ENCODE measurements at regions not wholly inside any gene's neighbourhood (a gene's known extent, or its start where the extent isn't known, plus 50 kb on each side); places are given as distances from the start of the nearest gene placed in this dataset.

GRCh38 chr6:4560221-4561077, 215.8 kb upstream of the CDYL start:
- Histone ChIP-seq H3K9ac (ENCODE audit: low read length in 2 of 2) (no peak overlapping the region), H3K9me3 (ENCODE audit: control insufficient read depth in 2 of 2, low read length in 2 of 2) (no peaks in the 10 kb centered on the region), H3K27ac (ENCODE audit: low read length) (no peak overlapping the region), H3K4me3 (ENCODE audit: low read length in 2 of 2) (no peak overlapping the region), H3K27me3 (ENCODE audit: control insufficient read depth in 1 of 2, insufficient read depth in 2 of 2, low read length in 2 of 2) (no peaks in the 10 kb centered on the region), H3K4me1 (ENCODE audit: control insufficient read depth, insufficient read depth, low read length) (peaks cover 9% of the 10 kb centered on the region), H3K36me3 (ENCODE audit: control insufficient read depth in 2 of 2, insufficient read depth in 2 of 2, low read length in 2 of 2) (no peaks in the 10 kb centered on the region)

GRCh38 chr6:4559281-4559875, 216.8 kb upstream of the CDYL start:
- no peaks in the 10 kb centered on the region for H3K27me3 ChIP-seq (ENCODE audit: control insufficient read depth in 1 of 2, insufficient read depth in 2 of 2, low read length in 2 of 2)
- no peaks in the 10 kb centered on the region for H3K36me3 ChIP-seq (ENCODE audit: control insufficient read depth in 2 of 2, insufficient read depth in 2 of 2, low read length in 2 of 2)
- no peaks in the 10 kb centered on the region for H3K9me3 ChIP-seq (ENCODE audit: control insufficient read depth in 2 of 2, low read length in 2 of 2)

GRCh38 chr6:4554645-4555044, 221.6 kb upstream of the CDYL start:
- Histone ChIP-seq H3K36me3 (ENCODE audit: control insufficient read depth in 2 of 2, insufficient read depth in 2 of 2, low read length in 2 of 2) (no peaks in the 10 kb centered on the region), H3K27ac (ENCODE audit: low read length) (no peak overlapping the region), H3K27me3 (ENCODE audit: control insufficient read depth in 1 of 2, insufficient read depth in 2 of 2, low read length in 2 of 2) (peaks cover 0 to 2% of the 10 kb centered on the region in 2 donors), H3K4me1 (ENCODE audit: control insufficient read depth, insufficient read depth, low read length) (no peaks in the 10 kb centered on the region), H3K4me3 (ENCODE audit: low read length in 2 of 2) (no peak overlapping the region), H3K9ac (ENCODE audit: low read length in 2 of 2) (no peak overlapping the region), H3K9me3 (ENCODE audit: control insufficient read depth in 2 of 2, low read length in 2 of 2) (no peaks in the 10 kb centered on the region)

More at GRCh38 chr6:4559281-4559875, 216.8 kb upstream of the CDYL start:
- Histone ChIP-seq H3K4me1 (ENCODE audit: control insufficient read depth, insufficient read depth, low read length) (no peaks in the 10 kb centered on the region), H3K9ac (ENCODE audit: low read length in 2 of 2) (no peak overlapping the region), H3K4me3 (ENCODE audit: low read length in 2 of 2) (no peak overlapping the region), H3K27ac (ENCODE audit: low read length) (no peak overlapping the region)

GRCh38 chr6:4553387-4553786, 222.8 kb upstream of the CDYL start:
- no peaks in the 10 kb centered on the region for H3K4me1 ChIP-seq (ENCODE audit: control insufficient read depth, insufficient read depth, low read length)
- no peaks in the 10 kb centered on the region for H3K36me3 ChIP-seq (ENCODE audit: control insufficient read depth in 2 of 2, insufficient read depth in 2 of 2, low read length in 2 of 2)
- H3K9ac ChIP-seq (ENCODE audit: low read length in 2 of 2): no peak overlapping the region
- peaks cover 0 to 2% of the 10 kb centered on the region in 2 donors for H3K27me3 ChIP-seq (ENCODE audit: control insufficient read depth in 1 of 2, insufficient read depth in 2 of 2, low read length in 2 of 2)
- no peak overlapping the region for H3K4me3 ChIP-seq (ENCODE audit: low read length in 2 of 2)
- no peak overlapping the region for H3K27ac ChIP-seq (ENCODE audit: low read length)
- no peaks in the 10 kb centered on the region for H3K9me3 ChIP-seq (ENCODE audit: control insufficient read depth in 2 of 2, low read length in 2 of 2)

- Histone ChIP-seq H3K4me1 (ENCODE audit: control insufficient read depth, insufficient read depth, low read length) (no peaks in the 10 kb centered on the region), H3K9ac (ENCODE audit: low read length in 2 of 2) (no peak overlapping the region), H3K9me3 (ENCODE audit: control insufficient read depth in 2 of 2, low read length in 2 of 2) (no peaks in the 10 kb centered on the region), H3K27me3 (ENCODE audit: control insufficient read depth in 1 of 2, insufficient read depth in 2 of 2, low read length in 2 of 2) (peaks cover 0 to 2% of the 10 kb centered on the region in 2 donors), H3K4me3 (ENCODE audit: low read length in 2 of 2) (no peak overlapping the region), H3K36me3 (ENCODE audit: control insufficient read depth in 2 of 2, insufficient read depth in 2 of 2, low read length in 2 of 2) (no peaks in the 10 kb centered on the region), H3K27ac (ENCODE audit: low read length) (no peak overlapping the region)
These were observed 226.0 kb upstream of the CDYL start for GRCh38 chr6:4550227-4550597.

- H3K36me3 ChIP-seq (ENCODE audit: control insufficient read depth in 2 of 2, insufficient read depth in 2 of 2, low read length in 2 of 2): no peaks in the 10 kb centered on the region
- no peaks in the 10 kb centered on the region for H3K4me1 ChIP-seq (ENCODE audit: control insufficient read depth, insufficient read depth, low read length)
- no peak overlapping the region for H3K9ac ChIP-seq (ENCODE audit: low read length in 2 of 2)
- no peak overlapping the region for H3K4me3 ChIP-seq (ENCODE audit: low read length in 2 of 2)
- no peak overlapping the region for H3K27ac ChIP-seq (ENCODE audit: low read length)
- peaks cover 0 to 2% of the 10 kb centered on the region in 2 donors for H3K27me3 ChIP-seq (ENCODE audit: control insufficient read depth in 1 of 2, insufficient read depth in 2 of 2, low read length in 2 of 2)
- no peaks in the 10 kb centered on the region for H3K9me3 ChIP-seq (ENCODE audit: control insufficient read depth in 2 of 2, low read length in 2 of 2)
These were observed 226.5 kb upstream of the CDYL start for GRCh38 chr6:4549556-4550226.

GRCh38 chr6:4545893-4546292, 230.3 kb upstream of the CDYL start:
- no peaks in the 10 kb centered on the region for H3K9me3 ChIP-seq (ENCODE audit: control insufficient read depth in 2 of 2, low read length in 2 of 2)
- H3K36me3 ChIP-seq (ENCODE audit: control insufficient read depth in 2 of 2, insufficient read depth in 2 of 2, low read length in 2 of 2): no peaks in the 10 kb centered on the region
- no peak overlapping the region for H3K9ac ChIP-seq (ENCODE audit: low read length in 2 of 2)
- no peaks in the 10 kb centered on the region for H3K27me3 ChIP-seq (ENCODE audit: control insufficient read depth in 1 of 2, insufficient read depth in 2 of 2, low read length in 2 of 2)
- H3K4me1 ChIP-seq (ENCODE audit: control insufficient read depth, insufficient read depth, low read length): no peaks in the 10 kb centered on the region
- H3K4me3 ChIP-seq (ENCODE audit: low read length in 2 of 2): no peak overlapping the region
- H3K27ac ChIP-seq (ENCODE audit: low read length): no peak overlapping the region

GRCh38 chr6:4543596-4543995, 232.6 kb upstream of the CDYL start:
- Histone ChIP-seq H3K4me3 (ENCODE audit: low read length in 2 of 2) (no peak overlapping the region), H3K36me3 (ENCODE audit: control insufficient read depth in 2 of 2, insufficient read depth in 2 of 2, low read length in 2 of 2) (no peaks in the 10 kb centered on the region), H3K9ac (ENCODE audit: low read length in 2 of 2) (no peak overlapping the region), H3K27me3 (ENCODE audit: control insufficient read depth in 1 of 2, insufficient read depth in 2 of 2, low read length in 2 of 2) (no peaks in the 10 kb centered on the region), H3K9me3 (ENCODE audit: control insufficient read depth in 2 of 2, low read length in 2 of 2) (no peaks in the 10 kb centered on the region), H3K27ac (ENCODE audit: low read length) (no peak overlapping the region), H3K4me1 (ENCODE audit: control insufficient read depth, insufficient read depth, low read length) (no peaks in the 10 kb centered on the region)

- H3K9ac ChIP-seq (ENCODE audit: low read length in 2 of 2): no peak overlapping the region
These were observed 242.6 kb upstream of the CDYL start for GRCh38 chr6:4533576-4533975.

GRCh38 chr6:4531406-4531805, 244.8 kb upstream of the CDYL start:
- no peaks in the 10 kb centered on the region for H3K27me3 ChIP-seq (ENCODE audit: control insufficient read depth in 1 of 2, insufficient read depth in 2 of 2, low read length in 2 of 2)
- no peak overlapping the region for H3K27ac ChIP-seq (ENCODE audit: low read length)
- H3K9ac ChIP-seq (ENCODE audit: low read length in 2 of 2): no peak overlapping the region
- no peak overlapping the region for H3K4me3 ChIP-seq (ENCODE audit: low read length in 2 of 2)
- H3K9me3 ChIP-seq (ENCODE audit: control insufficient read depth in 2 of 2, low read length in 2 of 2): peaks cover 0 to 4% of the 10 kb centered on the region in 2 donors
- H3K4me1 ChIP-seq (ENCODE audit: control insufficient read depth, insufficient read depth, low read length): no peaks in the 10 kb centered on the region
- H3K36me3 ChIP-seq (ENCODE audit: control insufficient read depth in 2 of 2, insufficient read depth in 2 of 2, low read length in 2 of 2): no peaks in the 10 kb centered on the region

More at GRCh38 chr6:4533576-4533975, 242.6 kb upstream of the CDYL start:
- no peak overlapping the region for H3K4me3 ChIP-seq (ENCODE audit: low read length in 2 of 2)
- H3K9me3 ChIP-seq (ENCODE audit: control insufficient read depth in 2 of 2, low read length in 2 of 2): peaks cover 0 to 4% of the 10 kb centered on the region in 2 donors
- no peaks in the 10 kb centered on the region for H3K4me1 ChIP-seq (ENCODE audit: control insufficient read depth, insufficient read depth, low read length)
- H3K27ac ChIP-seq (ENCODE audit: low read length): no peak overlapping the region
- no peaks in the 10 kb centered on the region for H3K36me3 ChIP-seq (ENCODE audit: control insufficient read depth in 2 of 2, insufficient read depth in 2 of 2, low read length in 2 of 2)
- H3K27me3 ChIP-seq (ENCODE audit: control insufficient read depth in 1 of 2, insufficient read depth in 2 of 2, low read length in 2 of 2): no peaks in the 10 kb centered on the region
